GM12878 (cell line): ENCODE measurements at regions not wholly inside any gene's neighbourhood (a gene's known extent, or its start where the extent isn't known, plus 50 kb on each side); places are given as distances from the start of the nearest gene placed in this dataset.

Source experiments
- ATAC-seq: fragments of 200-7000 bp; cut with Tn5 transposase; 3 replicates; pipeline ENCODE4 v1.9.1; 2020; ENCODE audit warnings: mild to moderate bottlenecking, moderate library complexity
- BruUV-seq: library from RNA; stranded (reverse); fragments of 400-500 nt; replicated peaks from 2 replicates; lab custom pipeline; 2021; lab: Mats Ljungman, UMichigan
- CTCF ChIA-PET: fragments of 300-600 bp; sonication (Branson Sonifier 250); formaldehyde crosslinking; extraction: SDS; loops from one replicate; lab custom pipeline; 2021; ENCODE audit warnings: inconsistent platforms; lab: Yijun Ruan, JAX
- POLR2A ChIA-PET: fragments of 350-600 bp; formaldehyde crosslinking; extraction: SDS; loops from one replicate; lab custom pipeline; 2021; ENCODE audit warnings: inconsistent platforms; lab: Charles Lee
- RAD21 ChIA-PET: fragments of 300-600 bp; sonication (Branson Sonifier 250); formaldehyde crosslinking; loops from one replicate; lab custom pipeline; 2023; ENCODE audit warnings: antibody characterized with exemption; ENCODE audit not compliant: unreplicated experiment; lab: Charles Lee
- SMC1A ChIA-PET: fragments of 300-600 bp; sonication (Branson Sonifier 250); formaldehyde crosslinking; loops from one replicate; lab custom pipeline; 2023; ENCODE audit not compliant: unreplicated experiment, uncharacterized antibody; lab: Charles Lee
- DNase-seq: peaks from one replicate; pipeline ENCODE4 v3.0.0-alpha.2; 2011; ENCODE audit warnings: low read depth, low spot score
- FAIRE-seq: peaks from 3 replicates; lab custom pipeline; 2011; peaks lifted over from hg19 to GRCh38; lab: Jason Lieb, UNC
- H2AFZ ChIP-seq: 2 replicates; pipeline ENCODE4 v1.6.0; 2011; ENCODE audit warnings: low read depth, low read length, control low read depth; ENCODE audit not compliant: control insufficient read depth
- H3K27ac ChIP-seq: 2 replicates; pipeline ENCODE4 v1.5.1; 2011; ENCODE audit warnings: control low read depth; ENCODE audit not compliant: control insufficient read depth, insufficient read depth
- H3K27me3 ChIP-seq, 2 experiments: replicated peaks in 1 of 2; 2 replicates each; pipeline versions ENCODE4 v1.6.0 to v1.6.1; 2011; ENCODE audit warnings: low read length in 1 of 2; ENCODE audit not compliant: control insufficient read depth in 2 of 2, insufficient read depth in 2 of 2
- H3K36me3 ChIP-seq, 2 experiments: 2 replicates each; pipeline ENCODE4 v1.5.1; 2011; ENCODE audit warnings: low read length in 1 of 2; ENCODE audit not compliant: control insufficient read depth in 2 of 2, insufficient read depth in 2 of 2
- H3K4me1 ChIP-seq: 2 replicates; pipeline ENCODE4 v1.6.1; 2011; ENCODE audit warnings: mild to moderate bottlenecking, low read length, moderate library complexity, mixed read lengths; ENCODE audit not compliant: control insufficient read depth, insufficient read depth
- H3K4me2 ChIP-seq: 2 replicates; pipeline ENCODE4 v1.6.0; 2011; ENCODE audit warnings: control low read depth; ENCODE audit not compliant: control insufficient read depth, insufficient read depth
- H3K4me3 ChIP-seq: fragments of 200-600 bp; sonication (generic); 2 replicates; pipeline ENCODE4 v1.5.1; 2016
- H3K79me2 ChIP-seq: 2 replicates; pipeline ENCODE4 v1.6.0; 2011; ENCODE audit warnings: low read length; ENCODE audit not compliant: control insufficient read depth, insufficient read depth
- H3K9ac ChIP-seq: 2 replicates; pipeline ENCODE4 v1.8.0; 2011; ENCODE audit warnings: low read length, control low read depth, mixed read lengths; ENCODE audit not compliant: control insufficient read depth, insufficient read depth
- H3K9me3 ChIP-seq: replicated peaks from 3 replicates; pipeline ENCODE4 v1.5.1; 2011; ENCODE audit warnings: mild to moderate bottlenecking, low read length; ENCODE audit not compliant: control insufficient read depth, insufficient read depth
- H4K20me1 ChIP-seq: 2 replicates; pipeline ENCODE4 v1.6.0; 2011; ENCODE audit not compliant: control insufficient read depth, insufficient read depth
- BCL11A ChIP-seq: IDR thresholded peaks from 2 replicates; pipeline ENCODE4 v1.6.1; 2011; ENCODE audit warnings: low read depth, low read length
- FOXK2 ChIP-seq: fragments of 450-650 bp; IDR thresholded peaks from 2 replicates; pipeline ENCODE4 v1.6.1; 2017; ENCODE audit warnings: mild to moderate bottlenecking, moderate library complexity
- IKZF1 ChIP-seq: fragments of 450-650 bp; conservative IDR thresholded peaks from 2 replicates; pipeline ENCODE4 v1.6.1; 2017; ENCODE audit warnings: antibody characterized with exemption, mild to moderate bottlenecking
- KLF5 ChIP-seq: fragments of 450-650 bp; IDR thresholded peaks from 2 replicates; pipeline ENCODE4 v1.6.1; 2014; ENCODE audit warnings: mild to moderate bottlenecking; ENCODE audit not compliant: partially characterized antibody
- NR2C2 ChIP-seq: IDR thresholded peaks from 2 replicates; pipeline ENCODE4 v1.6.1; 2011; ENCODE audit warnings: borderline replicate concordance, low read depth; ENCODE audit not compliant: control insufficient read depth, insufficient read length
- RUNX3 ChIP-seq: IDR thresholded peaks from 2 replicates; pipeline ENCODE4 v1.6.1; 2012; ENCODE audit warnings: low read length, inconsistent platforms
- TAF1 ChIP-seq: IDR thresholded peaks from 2 replicates; pipeline ENCODE4 v1.6.1; 2011; ENCODE audit warnings: mild to moderate bottlenecking, low read depth, low read length, borderline replicate concordance
- WGBS: methylation state at CpG from one replicate; pipeline ENCODE4 v1.1.6; 2016; ENCODE audit warnings: low lambda C conversion rate; ENCODE audit not compliant: insufficient replicate concordance, insufficient coverage; ENCODE audit errors: missing lambda C conversion rate; 5-methylcytosine and 5-hydroxymethylcytosine counted together
- in situ Hi-C: fragments of 300-500 bp; cut with MboI; formaldehyde crosslinking; loops from 9 replicates; pipeline ENCODE4 v1.14.3; 2018; ENCODE audit warnings: mixed read lengths
- intact Hi-C: fragments of 100-400 bp; cut with micrococcal nuclease; formaldehyde crosslinking; loops from one replicate; pipeline ENCODE4 v1.14.2; 2022; ENCODE audit not compliant: unreplicated experiment

GRCh38 chr11:95693298-95693697 is 96.3 kb downstream of the FAM76B start:
- no peak overlapping the region for H3K4me2 ChIP-seq
- peaks cover 3% of the 10 kb centered on the region; the same call in 2 of the 3 replicates for H3K9me3 ChIP-seq
- intact Hi-C loops = no loop called here
- RAD21 ChIA-PET = interaction anchor here (0.9 to 3.5 kb wide), 5 partner anchors 12 to 462 kb away, joined by 3 to 20 read pairs (median 5); partner anchors contain the start of gene SESN3
- H3K4me3 ChIP-seq = no peak overlapping the region
- no peaks in the 10 kb centered on the region for H3K4me1 ChIP-seq
- TF ChIP-seq BCL11A (no peak), NR2C2 (no peak), TAF1 (no peak), IKZF1 (no peak), KLF5 (no peak), RUNX3 (no peak), FOXK2 (no peak)
- H3K27ac ChIP-seq = no peak overlapping the region
- no peaks in the 10 kb centered on the region for H3K36me3 ChIP-seq
- H3K9ac ChIP-seq = no peak overlapping the region
- no TSS peak for BruUV-seq
- no peak for ATAC-seq
- SMC1A ChIA-PET = interaction anchor here (0.5 to 9.8 kb wide), 9 partner anchors 8 to 538 kb away, joined by 3 to 110 read pairs (median 7); no protein-coding TSS in a partner anchor
- in situ Hi-C loops = no loop called here
- no peak for FAIRE-seq
- H4K20me1 ChIP-seq = no peaks in the 10 kb centered on the region
- WGBS = 0% methylated on average over 1 of the region's 1 CpG
- DNase-seq = no peak
- no peaks in the 10 kb centered on the region for H3K27me3 ChIP-seq
- H3K79me2 ChIP-seq = no peaks in the 10 kb centered on the region
- CTCF ChIA-PET = interaction anchor here (1.1 to 2.8 kb wide), 8 partner anchors 10 to 539 kb away, joined by 3 to 14 read pairs (median 4); no protein-coding TSS in a partner anchor
- POLR2A ChIA-PET = interaction anchor here (1.4 kb wide), 1 partner anchor 18 kb away, joined by 5 read pairs; no protein-coding TSS in a partner anchor
- H2AFZ ChIP-seq = no peak overlapping the region
